ENCODE measurements at regions not wholly inside any gene's neighbourhood (a gene's known extent, or its start where the extent isn't known, plus 50 kb on each side); places are given as distances from the start of the nearest gene placed in this dataset.
A peak's percentile ranks its signal among the peaks of the same experiment; 100 is the strongest.

DNA sequence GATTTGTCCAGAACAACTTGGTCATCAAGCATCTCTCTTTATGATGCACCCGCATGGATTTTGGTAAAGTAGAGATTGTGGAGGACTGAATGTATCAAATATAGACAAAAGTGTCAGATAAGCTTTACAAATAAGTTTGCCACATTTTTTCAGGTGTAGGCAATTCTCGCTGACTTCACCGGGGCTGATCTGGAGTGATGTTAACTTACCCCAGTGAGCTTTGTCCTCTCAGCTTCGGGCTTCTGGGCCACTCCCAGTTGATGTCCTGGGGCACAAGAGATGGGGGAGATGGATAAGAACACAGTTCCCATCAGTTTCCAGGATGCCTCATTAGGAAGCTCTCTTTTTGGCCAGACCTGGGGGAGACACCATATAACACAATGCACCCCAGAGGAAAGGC is 117.7 kb downstream of the ETS2 start:
- DNase-seq = no peak

DNA sequence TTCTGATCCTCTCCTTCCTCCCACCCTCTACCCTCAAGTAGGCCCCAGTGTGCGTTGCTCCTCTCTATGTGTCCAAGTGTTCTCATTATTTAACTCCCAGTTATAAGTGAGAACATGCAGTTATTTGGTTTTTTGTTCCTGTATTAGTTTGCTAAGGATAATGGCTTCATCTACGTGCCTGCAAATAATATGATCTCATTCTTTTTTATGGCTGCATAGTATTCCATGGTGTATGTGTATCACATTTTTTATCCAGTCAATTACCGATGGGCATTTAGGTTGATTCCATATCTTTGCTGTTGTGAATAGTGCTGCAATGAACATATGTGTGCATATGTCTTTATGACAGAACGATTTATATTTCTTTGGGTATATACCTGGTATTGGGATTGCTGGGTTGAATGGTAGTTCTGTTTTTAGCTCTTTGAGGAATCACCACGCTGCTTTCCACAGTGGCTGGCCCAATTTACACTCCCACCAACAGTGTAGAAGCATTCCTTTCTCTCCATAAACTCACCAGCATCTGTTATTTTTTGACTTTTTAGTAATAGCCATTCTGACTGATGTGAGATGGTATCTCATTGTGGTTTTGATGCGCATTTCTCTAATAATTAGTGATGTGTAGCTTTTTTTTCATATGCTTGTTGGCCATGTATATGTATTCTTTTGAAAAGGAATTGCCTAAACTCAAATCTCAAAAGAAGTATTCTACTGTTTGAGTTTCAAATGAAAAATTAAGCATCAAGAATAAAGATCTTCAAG is 116.9 kb downstream of the ETS2 start:
- no peak for DNase-seq

GRCh38 chr21:38921511-38922251 is 116.0 kb downstream of the ETS2 start:
- DNase-seq = no peak

DNA sequence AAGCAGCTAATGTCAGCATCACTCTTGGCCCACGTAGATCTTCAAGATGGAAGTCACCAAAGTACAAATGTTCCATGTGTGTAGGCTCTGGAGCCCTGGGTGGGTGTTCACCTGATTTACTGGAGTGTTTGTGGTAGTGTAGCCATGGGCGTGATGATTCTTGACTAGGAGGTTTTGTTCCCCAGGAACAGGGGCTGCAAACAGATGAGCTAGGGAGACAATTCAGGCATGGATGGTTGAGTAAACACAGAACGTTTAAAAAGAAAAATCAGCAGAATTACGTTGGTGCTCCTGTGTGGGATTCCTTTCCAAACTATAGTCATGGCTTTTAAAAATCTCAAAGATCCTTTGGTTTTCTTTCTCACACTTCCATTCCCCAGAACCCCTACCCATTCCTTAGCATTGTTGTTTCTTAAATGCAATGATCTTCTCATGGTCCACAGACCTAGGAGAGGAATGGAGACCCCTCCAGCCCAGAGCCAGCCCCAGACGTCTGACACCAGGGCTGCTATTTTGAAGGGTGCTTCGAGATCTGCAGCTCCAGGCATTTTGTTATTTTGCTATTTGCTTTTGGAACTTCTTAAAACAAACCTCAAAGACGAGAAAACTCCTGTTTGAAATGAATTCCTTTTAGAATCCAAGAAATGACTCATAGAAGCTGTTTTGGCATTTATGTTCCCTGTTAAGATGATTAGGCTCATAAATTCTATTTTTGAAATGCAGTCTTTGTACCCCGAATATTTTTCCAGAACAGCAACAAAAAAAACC is 115.1 kb downstream of the ETS2 start:
- DNase-seq = no peak

DNA sequence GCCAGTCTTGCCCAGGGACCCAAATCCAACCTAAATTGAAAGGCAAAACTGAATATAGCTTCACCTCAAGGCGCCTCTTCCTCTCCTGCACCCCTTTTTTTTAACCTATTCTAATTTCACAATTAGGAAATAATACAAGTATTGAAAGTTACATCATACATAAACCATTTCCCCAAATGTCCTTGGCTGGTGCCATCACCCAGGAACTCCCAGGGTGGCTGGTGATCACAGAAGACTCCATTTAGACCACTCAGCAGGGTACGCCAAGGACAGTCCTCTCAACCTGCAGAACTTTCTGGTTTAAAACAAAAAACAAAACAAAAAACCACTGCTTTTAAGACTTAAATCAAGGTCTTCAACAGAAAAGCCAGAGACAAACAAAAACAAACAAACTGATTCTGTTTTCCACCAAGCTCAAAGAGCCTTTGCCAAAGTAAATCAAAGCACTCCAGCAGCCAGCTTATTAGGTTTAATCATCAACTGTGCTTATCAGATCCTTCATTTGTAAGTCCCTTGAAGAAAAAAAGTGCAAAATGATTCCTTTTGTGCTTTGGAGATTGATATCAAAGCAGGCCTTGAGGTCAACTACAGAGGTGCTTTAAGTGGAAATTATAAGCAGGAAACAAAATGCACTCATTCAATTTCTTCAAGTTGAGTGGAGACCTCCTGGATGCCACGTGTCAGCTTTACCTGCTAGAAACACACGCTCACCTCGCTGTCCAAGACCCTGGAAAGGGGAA is 113.0 kb downstream of the ETS2 start:
- DNase-seq = no peak

DNA sequence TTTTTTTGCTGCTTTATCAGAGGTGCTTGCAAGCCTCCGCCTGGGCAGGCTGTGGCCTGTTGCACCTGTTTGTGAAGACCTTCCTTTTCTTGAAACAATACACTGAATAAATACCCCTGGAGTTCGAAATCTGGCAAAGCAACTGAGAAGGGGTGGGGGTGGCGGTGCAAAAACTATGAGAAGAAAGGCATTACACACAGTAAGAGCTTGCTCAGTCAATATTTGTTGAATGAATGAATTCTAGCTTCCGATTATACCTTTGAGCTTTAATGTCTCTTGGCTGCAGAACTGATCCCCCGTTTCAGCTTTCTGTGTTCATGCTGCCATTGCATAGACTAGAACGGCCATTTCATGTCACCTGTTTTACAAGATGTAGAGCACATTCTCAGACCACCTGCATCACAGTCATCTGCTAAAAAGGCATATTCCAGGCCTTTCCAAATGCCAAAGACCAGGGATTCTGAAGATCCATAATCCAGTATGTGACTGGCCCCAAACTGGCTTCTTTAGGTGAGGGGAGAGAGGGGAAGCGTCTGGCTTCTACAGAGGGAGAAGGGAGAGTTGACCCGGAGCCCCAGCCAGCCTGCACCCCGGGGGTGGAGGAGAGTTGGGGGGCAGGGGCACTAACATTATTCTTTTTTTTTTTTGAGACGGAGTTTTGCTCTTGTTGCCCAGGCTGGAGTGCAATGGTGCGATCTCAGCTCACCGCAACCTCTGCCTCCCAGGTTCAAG is 111.5 kb downstream of the ETS2 start:
- DNase-seq = peak; percentile 63

- no peak for DNase-seq
These were observed 110.7 kb downstream of the ETS2 start for GRCh38 chr21:38916214-38916964.

DNA sequence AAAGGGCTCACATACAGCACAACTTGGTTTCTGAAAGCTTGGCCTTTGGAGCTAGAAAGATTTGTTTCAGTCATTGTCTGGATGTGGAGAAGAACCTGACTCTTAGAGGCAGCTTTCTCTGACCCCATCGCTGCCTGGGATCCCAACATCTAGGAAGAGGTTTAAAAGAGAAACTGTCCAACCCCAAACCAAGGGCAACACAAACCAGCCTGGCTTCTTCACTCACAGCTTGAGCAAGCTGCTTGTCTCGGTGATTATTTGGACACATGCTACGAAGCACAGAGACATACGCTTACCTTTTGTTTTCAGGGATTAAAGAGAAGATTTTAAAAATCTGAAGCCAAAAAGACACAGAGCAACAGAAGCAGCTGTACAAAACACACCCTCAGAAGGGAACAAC is 109.8 kb downstream of the ETS2 start:
- DNase-seq = no peak

DNA sequence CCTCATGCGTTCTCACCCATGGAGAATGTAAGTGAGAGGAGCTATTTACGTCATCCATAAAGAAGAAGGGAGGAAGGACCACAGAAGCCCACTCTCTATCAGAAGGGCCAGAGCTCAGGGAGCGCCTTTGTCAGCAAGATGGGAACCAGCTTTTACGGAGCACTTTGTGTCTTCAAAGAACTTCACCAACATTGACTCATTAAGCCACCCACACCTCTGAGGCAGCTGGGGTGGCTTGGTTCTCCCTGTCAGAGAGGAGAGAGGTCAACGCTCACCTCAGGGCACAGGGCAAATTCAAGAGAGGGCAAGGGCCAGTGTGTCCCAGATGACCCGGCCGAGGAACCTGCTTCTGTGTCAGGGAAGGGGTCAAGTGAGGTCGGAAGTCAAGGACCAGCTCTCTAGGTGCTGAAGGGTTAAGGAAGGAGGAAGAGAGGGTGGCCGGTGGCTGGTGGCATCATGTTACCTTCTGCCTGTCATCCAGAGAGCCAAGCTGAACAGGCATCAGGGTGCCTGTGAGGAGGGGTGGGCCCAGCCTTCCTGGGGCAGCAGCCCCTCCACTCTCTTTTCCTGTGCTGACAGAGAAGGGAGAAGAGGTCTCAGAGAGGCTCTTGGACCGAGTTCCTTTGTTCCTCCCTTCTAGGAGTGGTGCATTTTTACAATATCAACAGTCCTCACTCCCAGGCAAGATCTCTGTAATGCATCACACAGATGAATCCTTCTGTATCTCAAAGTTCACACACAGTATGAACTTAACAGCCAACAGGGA is 109.0 kb downstream of the ETS2 start:
- no peak for DNase-seq

DNA sequence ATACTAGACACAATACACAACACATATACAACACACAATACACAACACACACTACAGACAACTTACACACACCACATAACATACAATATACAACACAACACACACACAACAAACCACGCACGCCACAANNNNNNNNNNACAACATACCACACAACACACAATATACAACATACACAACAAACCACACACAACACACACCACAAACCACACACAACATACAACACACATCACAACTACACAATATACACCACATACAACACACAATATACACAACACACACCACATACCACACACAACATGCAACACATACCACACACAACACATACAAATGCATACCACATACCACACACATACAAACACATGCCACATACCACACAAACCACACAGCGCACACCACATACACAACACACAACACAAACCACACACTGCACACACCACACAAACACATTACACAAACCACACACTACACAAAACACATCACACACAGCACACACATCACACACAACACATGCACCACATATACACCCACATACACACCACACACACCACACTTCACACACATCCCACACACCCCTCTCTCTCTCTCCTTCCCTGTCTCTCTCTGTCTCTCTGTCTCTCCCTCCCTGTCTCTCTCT is 108.3 kb downstream of the ETS2 start:
- no peak for DNase-seq

GRCh38 chr21:38913120-38913892 is 107.6 kb downstream of the ETS2 start:
- no peak for DNase-seq

DNA sequence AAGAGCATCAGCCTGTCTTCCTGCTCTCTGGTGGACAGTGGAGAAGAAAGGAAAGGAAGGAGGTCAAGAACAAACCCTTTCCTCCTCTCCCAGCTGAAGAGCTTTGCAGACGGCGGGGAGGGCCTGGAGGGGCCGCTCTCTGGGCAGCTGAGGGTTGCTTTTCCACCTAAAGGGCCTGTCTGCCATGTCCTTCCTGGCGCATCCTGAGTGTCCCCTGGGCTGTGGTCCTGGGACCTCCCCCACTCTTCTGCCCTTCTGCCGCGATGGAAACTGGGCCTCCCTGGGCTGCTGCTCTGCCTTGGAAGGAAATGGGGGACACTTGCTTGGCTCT is 107.0 kb downstream of the ETS2 start:
- DNase-seq = no peak

- no peak for DNase-seq
These were observed 106.4 kb downstream of the ETS2 start for GRCh38 chr21:38912102-38912629.

DNA sequence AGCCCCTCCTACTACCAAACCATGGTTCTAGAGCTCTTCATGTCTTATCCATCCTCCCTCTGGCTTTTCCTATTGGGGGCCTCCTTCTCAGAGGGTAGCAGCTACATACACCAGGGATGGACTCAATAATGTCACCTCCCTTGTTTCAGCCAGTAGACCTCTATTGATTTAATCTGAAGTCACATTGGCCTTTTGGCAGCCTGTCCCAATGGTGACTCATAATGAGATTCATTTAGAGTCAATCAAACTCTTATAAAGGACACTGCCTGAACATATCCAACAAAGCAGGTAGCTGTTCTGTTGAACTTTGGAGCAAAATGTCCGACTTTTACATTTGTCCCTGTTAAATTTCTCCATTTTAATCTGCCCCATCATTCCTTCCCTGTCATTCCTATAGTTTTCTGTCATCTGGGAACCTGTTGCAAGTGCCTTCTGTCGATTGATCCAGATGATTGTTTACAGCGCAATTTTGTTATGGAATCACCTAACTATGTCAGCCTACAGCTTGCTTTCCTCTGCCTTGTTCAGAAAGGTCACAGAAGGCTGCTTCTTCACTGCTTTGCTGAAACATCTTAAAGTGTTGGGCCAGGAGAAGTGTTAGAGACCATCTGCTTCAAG is 105.9 kb downstream of the ETS2 start:
- no peak for DNase-seq

GRCh38 chr21:38910390-38911067 is 104.8 kb downstream of the ETS2 start:
- DNase-seq = peak; percentile 39

DNA sequence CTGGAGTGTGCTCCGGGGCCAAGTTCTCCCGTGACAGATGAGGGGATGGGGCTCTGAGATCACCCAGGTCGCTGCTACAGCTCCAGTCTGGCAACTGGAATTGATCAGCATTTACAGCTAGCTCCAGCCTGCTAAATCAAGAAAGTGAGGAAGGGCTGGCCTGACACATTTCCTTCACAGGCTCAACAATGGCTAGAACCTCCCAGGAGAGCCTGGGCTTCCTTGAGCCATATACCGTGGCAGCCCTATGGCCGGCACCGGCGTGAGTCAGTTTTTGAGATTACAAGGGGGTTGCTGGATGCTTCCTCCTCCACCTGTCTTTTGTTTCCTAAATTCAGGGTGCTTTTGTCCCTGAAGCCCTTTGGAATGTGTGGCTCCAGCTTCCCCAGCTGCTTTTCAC is 104.2 kb downstream of the ETS2 start:
- no peak for DNase-seq

DNA sequence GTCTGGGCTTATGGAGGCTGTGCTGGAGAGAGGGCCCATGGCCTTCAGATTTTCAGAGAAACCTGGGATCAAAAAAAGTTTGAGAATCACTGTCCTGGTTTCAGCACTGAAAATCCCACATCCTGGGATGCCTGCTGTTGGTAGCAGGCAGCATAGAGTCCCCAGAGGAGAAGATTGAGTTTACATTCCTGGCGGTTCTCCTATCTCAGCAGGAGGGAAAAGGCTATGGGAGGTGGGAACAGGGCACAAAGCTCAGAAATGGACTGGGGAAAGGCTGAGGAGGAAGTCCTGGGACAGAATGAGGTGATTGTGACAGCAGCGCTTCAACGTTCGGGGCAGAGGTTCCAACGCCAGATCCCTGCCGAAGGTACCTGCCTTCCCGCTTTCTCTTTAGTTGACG is 103.4 kb downstream of the ETS2 start:
- DNase-seq = no peak

DNA sequence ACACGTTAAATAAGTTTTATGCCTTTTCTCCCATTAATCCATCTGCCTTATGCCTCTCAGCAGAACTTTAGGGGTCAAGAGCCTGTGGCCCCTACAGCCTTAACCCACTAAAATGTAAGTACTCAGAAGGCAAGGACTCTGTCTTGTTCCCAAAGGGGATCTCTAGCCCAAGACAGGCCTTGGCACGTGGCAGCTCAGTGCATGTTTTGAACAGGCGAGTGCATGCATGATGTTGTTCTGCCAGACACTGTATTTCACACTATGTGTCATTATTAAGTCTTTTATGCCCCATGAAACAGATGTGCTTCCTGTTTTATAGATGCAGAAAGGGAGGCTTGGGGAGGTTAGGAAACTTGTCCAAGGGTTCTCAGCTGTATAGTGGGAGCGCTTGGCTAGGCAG is 102.8 kb downstream of the ETS2 start:
- no peak for DNase-seq
